ENCODE measurements at regions not wholly inside any gene's neighbourhood (a gene's known extent, or its start where the extent isn't known, plus 50 kb on each side); places are given as distances from the start of the nearest gene placed in this dataset.

DNA sequence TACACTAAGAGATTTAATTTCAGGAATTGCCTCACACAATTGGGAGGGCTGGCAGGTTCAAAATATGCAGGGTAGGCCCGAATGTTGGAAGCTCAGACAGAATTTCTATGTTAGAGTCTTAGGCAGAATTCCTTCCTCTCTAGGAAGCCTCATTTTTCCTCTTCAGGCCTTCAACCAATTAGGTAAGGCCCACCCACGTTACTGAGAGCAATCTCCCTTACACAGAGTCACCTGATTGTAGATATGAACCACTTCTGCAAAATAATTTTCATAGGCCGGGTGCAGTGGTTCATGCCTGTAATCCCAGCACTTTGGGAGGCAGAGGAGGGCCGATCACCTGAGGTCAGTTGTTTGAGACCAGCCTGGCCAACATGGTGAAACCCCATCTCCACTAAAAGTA lies 50.2 kb upstream of the HIVEP1 start:
- Histone ChIP-seq H3K27me3 (ENCODE audit: control insufficient read depth in 3 of 3, insufficient read depth in 3 of 3, low read length in 3 of 3) (no peaks in the 10 kb centered on the region), H3K27ac (ENCODE audit: low read depth, low read length) (no peak overlapping the region), H3K9ac (ENCODE audit: low read depth in 1 of 3, low read length in 3 of 3) (no peak overlapping the region), H3K4me1 (ENCODE audit: control insufficient read depth in 3 of 3, insufficient read depth in 3 of 3, low read length in 3 of 3) (no peaks in the 10 kb centered on the region), H3K4me3 (ENCODE audit: low read length in 3 of 3) (no peak overlapping the region), H3K9me3 (ENCODE audit: control insufficient read depth in 3 of 3, low read length in 3 of 3) (no peaks in the 10 kb centered on the region), H3K36me3 (ENCODE audit: control insufficient read depth in 3 of 3, insufficient read depth in 3 of 3, low read length in 3 of 3) (no peaks in the 10 kb centered on the region)

DNA sequence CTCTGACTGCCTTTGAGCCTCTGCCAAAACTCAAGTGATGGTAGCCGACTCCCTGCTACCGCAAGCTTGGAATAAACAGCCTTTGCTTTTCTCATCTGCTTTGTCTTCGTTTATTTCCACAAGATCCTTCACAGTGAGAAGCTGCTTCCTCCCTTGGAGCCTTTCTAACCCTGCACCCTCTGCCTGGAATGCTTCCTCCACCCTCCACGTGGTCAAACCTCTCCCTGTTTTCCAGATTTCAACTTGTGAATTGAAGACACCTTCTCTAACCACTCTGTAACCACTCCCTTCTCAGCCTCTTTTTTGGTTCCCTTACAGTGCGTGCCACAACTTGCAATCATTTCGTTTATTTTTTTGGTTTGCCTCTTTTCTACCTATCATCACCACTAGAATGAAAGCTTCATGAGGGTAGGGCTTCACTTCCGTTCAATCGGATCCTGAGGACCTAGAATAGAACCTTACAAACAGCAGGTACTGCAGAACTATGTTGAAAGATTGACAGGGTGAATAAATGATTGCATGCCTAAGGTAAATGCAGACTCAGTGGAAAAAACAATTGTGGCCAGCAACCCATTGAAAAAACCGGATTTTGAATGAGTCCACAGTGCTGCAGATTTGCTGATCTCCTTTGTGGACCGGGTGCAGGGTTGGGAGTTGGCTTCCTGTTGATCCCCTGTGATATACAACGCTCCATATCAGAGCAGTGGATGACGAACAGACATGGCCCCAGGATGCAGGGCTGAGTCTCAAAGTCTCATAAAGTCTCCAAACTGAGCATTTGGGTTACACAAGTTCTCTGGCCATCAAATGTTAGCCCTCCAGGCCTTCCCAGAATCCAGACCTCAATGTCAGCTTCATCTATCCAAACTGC lies 51.0 kb upstream of the HIVEP1 start:
- Histone ChIP-seq H3K36me3 (ENCODE audit: control insufficient read depth in 3 of 3, insufficient read depth in 3 of 3, low read length in 3 of 3) (no peaks in the 10 kb centered on the region), H3K9ac (ENCODE audit: low read depth in 1 of 3, low read length in 3 of 3) (no peak overlapping the region), H3K4me3 (ENCODE audit: low read length in 3 of 3) (no peak overlapping the region), H3K9me3 (ENCODE audit: control insufficient read depth in 3 of 3, low read length in 3 of 3) (no peaks in the 10 kb centered on the region), H3K4me1 (ENCODE audit: control insufficient read depth in 3 of 3, insufficient read depth in 3 of 3, low read length in 3 of 3) (no peaks in the 10 kb centered on the region), H3K27me3 (ENCODE audit: control insufficient read depth in 3 of 3, insufficient read depth in 3 of 3, low read length in 3 of 3) (no peaks in the 10 kb centered on the region), H3K27ac (ENCODE audit: low read depth, low read length) (no peak overlapping the region)

DNA sequence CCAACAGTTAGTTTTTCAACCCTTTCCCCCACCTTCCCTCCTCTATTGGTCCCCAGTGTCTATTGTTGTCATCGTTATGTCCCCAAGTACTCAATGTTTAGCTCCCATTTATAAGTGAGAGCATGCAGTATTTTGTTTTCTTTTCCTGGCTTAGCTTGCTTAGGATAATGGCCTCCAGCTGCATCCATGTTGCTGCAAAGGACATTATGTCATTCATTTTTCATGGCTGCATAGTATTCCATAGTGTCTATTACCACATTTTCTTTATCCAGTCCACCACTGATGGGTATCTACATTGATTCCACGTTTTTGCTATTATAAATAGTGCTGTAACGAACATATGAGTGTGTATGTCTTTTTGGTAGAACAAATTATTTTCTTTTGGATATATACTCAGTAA lies 55.3 kb upstream of the HIVEP1 start:
- H3K9me3 ChIP-seq (ENCODE audit: control insufficient read depth in 3 of 3, low read length in 3 of 3) = no peaks in the 10 kb centered on the region
- no peaks in the 10 kb centered on the region for H3K36me3 ChIP-seq (ENCODE audit: control insufficient read depth in 3 of 3, insufficient read depth in 3 of 3, low read length in 3 of 3)
- no peak overlapping the region for H3K4me3 ChIP-seq (ENCODE audit: low read length in 3 of 3)
- no peaks in the 10 kb centered on the region for H3K4me1 ChIP-seq (ENCODE audit: control insufficient read depth in 3 of 3, insufficient read depth in 3 of 3, low read length in 3 of 3)
- no peaks in the 10 kb centered on the region for H3K27me3 ChIP-seq (ENCODE audit: control insufficient read depth in 3 of 3, insufficient read depth in 3 of 3, low read length in 3 of 3)
- no peak overlapping the region for H3K27ac ChIP-seq (ENCODE audit: low read depth, low read length)
- H3K9ac ChIP-seq (ENCODE audit: low read depth in 1 of 3, low read length in 3 of 3) = no peak overlapping the region

DNA sequence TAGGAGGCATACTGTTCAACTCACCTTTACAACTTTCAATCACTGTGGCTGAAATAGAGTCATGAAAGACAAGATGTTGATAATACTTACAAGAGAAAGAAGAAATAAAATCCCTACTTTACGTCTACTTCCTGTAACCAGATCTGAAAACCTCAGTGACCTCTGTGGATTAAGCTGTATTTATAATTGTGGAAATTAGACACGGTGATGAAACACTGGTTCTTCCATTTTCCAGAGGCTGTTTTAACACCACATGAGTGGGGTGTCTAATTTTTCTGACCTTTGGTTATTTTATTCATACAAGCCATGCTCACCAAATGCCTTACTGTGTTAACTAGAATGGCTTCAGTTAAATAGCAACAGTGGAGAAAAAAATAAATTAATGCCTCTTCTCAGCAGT lies 58.5 kb upstream of the HIVEP1 start:
- Histone ChIP-seq H3K9ac (ENCODE audit: low read depth in 1 of 3, low read length in 3 of 3) (no peak overlapping the region), H3K4me1 (ENCODE audit: control insufficient read depth in 3 of 3, insufficient read depth in 3 of 3, low read length in 3 of 3) (no peaks in the 10 kb centered on the region), H3K36me3 (ENCODE audit: control insufficient read depth in 3 of 3, insufficient read depth in 3 of 3, low read length in 3 of 3) (no peaks in the 10 kb centered on the region), H3K4me3 (ENCODE audit: low read length in 3 of 3) (no peak overlapping the region), H3K9me3 (ENCODE audit: control insufficient read depth in 3 of 3, low read length in 3 of 3) (no peaks in the 10 kb centered on the region), H3K27ac (ENCODE audit: low read depth, low read length) (no peak overlapping the region), H3K27me3 (ENCODE audit: control insufficient read depth in 3 of 3, insufficient read depth in 3 of 3, low read length in 3 of 3) (no peaks in the 10 kb centered on the region)

DNA sequence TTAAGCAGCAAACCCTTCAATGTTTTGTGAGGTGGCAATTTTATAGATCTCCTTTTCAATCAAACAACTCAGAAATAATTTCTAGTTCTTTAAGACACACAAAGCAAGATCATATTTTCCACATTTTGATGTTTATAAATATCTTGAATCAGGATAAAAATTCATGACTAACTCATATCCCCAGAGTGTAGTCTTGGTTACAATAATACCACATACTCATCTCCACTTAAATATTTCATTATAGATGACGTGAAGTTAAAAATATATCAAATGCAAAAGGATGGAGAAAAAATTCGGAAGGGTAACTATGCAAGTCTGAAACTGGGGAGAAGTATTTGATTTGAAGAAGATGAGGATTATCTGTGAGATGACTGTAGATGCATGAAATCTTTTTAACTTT lies 59.8 kb upstream of the HIVEP1 start:
- Histone ChIP-seq H3K36me3 (ENCODE audit: control insufficient read depth in 3 of 3, insufficient read depth in 3 of 3, low read length in 3 of 3) (no peaks in the 10 kb centered on the region), H3K4me3 (ENCODE audit: low read length in 3 of 3) (no peak overlapping the region), H3K9me3 (ENCODE audit: control insufficient read depth in 3 of 3, low read length in 3 of 3) (no peaks in the 10 kb centered on the region), H3K4me1 (ENCODE audit: control insufficient read depth in 3 of 3, insufficient read depth in 3 of 3, low read length in 3 of 3) (no peaks in the 10 kb centered on the region), H3K27ac (ENCODE audit: low read depth, low read length) (no peak overlapping the region), H3K27me3 (ENCODE audit: control insufficient read depth in 3 of 3, insufficient read depth in 3 of 3, low read length in 3 of 3) (no peaks in the 10 kb centered on the region), H3K9ac (ENCODE audit: low read depth in 1 of 3, low read length in 3 of 3) (no peak overlapping the region)

DNA sequence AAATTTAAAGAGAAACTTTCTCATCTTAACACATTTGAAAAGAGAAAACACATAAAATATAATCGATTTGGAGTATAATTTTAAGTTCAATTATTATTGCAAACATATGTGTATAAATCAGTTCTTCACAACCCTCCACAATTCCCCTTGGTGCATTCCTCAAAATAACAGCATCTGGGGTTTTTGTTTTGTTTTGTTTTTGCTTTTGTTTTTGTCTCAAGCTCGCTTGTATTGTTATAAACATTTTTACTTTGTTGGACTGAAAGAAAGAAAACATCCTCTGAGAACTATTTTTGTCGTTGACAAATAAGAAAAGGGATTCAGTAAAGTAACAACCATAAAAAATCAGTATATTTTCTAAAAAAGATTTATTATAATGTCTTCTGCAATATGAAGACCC lies 60.2 kb upstream of the HIVEP1 start:
- no peaks in the 10 kb centered on the region for H3K4me1 ChIP-seq (ENCODE audit: control insufficient read depth in 3 of 3, insufficient read depth in 3 of 3, low read length in 3 of 3)
- H3K4me3 ChIP-seq (ENCODE audit: low read length in 3 of 3) = no peak overlapping the region
- H3K9me3 ChIP-seq (ENCODE audit: control insufficient read depth in 3 of 3, low read length in 3 of 3) = no peaks in the 10 kb centered on the region
- H3K27me3 ChIP-seq (ENCODE audit: control insufficient read depth in 3 of 3, insufficient read depth in 3 of 3, low read length in 3 of 3) = no peaks in the 10 kb centered on the region
- no peak overlapping the region for H3K27ac ChIP-seq (ENCODE audit: low read depth, low read length)
- no peak overlapping the region for H3K9ac ChIP-seq (ENCODE audit: low read depth in 1 of 3, low read length in 3 of 3)
- H3K36me3 ChIP-seq (ENCODE audit: control insufficient read depth in 3 of 3, insufficient read depth in 3 of 3, low read length in 3 of 3) = no peaks in the 10 kb centered on the region

DNA sequence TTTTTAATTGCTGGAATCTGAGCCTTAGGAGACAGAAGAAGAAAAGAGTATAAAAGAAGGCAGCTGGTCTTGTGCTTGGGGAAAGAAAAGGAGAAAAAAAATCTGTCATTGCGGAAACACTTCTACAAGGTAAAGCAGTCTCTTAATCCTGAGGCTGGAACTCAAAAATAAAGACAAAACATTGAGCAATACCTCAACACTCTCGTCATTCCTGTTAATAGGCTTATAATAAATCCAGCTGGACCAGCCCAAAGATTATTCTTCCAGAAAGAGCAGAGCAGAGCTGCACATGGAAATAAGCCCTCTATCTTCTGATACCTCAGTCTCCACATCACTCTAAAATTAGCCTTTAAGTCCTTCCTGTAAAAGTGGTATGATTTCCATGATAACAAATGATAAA lies 62.0 kb upstream of the HIVEP1 start:
- no peaks in the 10 kb centered on the region for H3K27me3 ChIP-seq (ENCODE audit: control insufficient read depth in 3 of 3, insufficient read depth in 3 of 3, low read length in 3 of 3)
- H3K27ac ChIP-seq (ENCODE audit: low read depth, low read length) = no peak overlapping the region
- no peaks in the 10 kb centered on the region for H3K4me1 ChIP-seq (ENCODE audit: control insufficient read depth in 3 of 3, insufficient read depth in 3 of 3, low read length in 3 of 3)
- H3K9ac ChIP-seq (ENCODE audit: low read depth in 1 of 3, low read length in 3 of 3) = no peak overlapping the region
- no peak overlapping the region for H3K4me3 ChIP-seq (ENCODE audit: low read length in 3 of 3)
- H3K9me3 ChIP-seq (ENCODE audit: control insufficient read depth in 3 of 3, low read length in 3 of 3) = no peaks in the 10 kb centered on the region
- no peaks in the 10 kb centered on the region for H3K36me3 ChIP-seq (ENCODE audit: control insufficient read depth in 3 of 3, insufficient read depth in 3 of 3, low read length in 3 of 3)

DNA sequence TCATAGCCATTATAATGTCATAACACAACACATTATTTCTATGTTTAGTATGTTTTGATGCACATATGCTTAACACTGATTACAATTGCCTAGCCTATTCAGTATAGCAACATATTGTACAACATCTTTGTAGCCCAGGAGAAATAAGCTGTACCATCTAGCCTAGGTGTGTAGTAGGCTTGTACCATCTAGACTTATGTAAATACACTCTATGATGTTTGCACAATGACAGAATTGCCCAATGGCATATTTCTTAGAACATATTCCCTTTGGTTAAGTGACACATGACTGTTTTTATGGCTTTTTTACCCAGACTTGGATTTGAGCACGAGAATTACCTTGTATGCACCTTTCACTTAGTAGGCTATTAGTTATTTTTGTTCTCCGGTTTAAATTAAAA lies 64.5 kb upstream of the HIVEP1 start:
- no peaks in the 10 kb centered on the region for H3K36me3 ChIP-seq (ENCODE audit: control insufficient read depth in 3 of 3, insufficient read depth in 3 of 3, low read length in 3 of 3)

DNA sequence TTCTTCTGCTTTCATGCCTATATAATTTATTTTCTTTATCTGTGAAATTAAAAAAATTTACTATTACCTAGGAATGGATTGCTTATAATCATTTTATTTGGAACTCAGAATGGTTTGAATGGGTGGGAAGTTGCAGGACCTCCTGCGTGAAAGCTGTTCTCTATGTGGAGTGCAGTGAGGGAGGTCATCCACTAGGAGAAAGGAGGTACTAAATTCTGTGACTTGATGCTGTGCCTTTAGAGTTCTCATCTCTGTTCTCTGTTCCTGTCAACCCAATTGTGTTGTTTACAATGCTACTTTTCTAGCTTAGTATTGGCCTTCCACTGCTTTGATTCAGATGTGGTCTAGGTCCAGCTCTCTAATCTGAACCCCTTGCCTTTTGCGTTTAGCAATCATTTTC lies 65.0 kb upstream of the HIVEP1 start:
- no peak overlapping the region for H3K4me3 ChIP-seq (ENCODE audit: low read length in 3 of 3)
- H3K36me3 ChIP-seq (ENCODE audit: control insufficient read depth in 3 of 3, insufficient read depth in 3 of 3, low read length in 3 of 3) = no peaks in the 10 kb centered on the region
- H3K27me3 ChIP-seq (ENCODE audit: control insufficient read depth in 3 of 3, insufficient read depth in 3 of 3, low read length in 3 of 3) = no peaks in the 10 kb centered on the region
- H3K4me1 ChIP-seq (ENCODE audit: control insufficient read depth in 3 of 3, insufficient read depth in 3 of 3, low read length in 3 of 3) = no peaks in the 10 kb centered on the region
- no peak overlapping the region for H3K27ac ChIP-seq (ENCODE audit: low read depth, low read length)
- no peaks in the 10 kb centered on the region for H3K9me3 ChIP-seq (ENCODE audit: control insufficient read depth in 3 of 3, low read length in 3 of 3)
- H3K9ac ChIP-seq (ENCODE audit: low read depth in 1 of 3, low read length in 3 of 3) = no peak overlapping the region

More for the DNA sequence above, 64.5 kb upstream of the HIVEP1 start:
- no peaks in the 10 kb centered on the region for H3K27me3 ChIP-seq (ENCODE audit: control insufficient read depth in 3 of 3, insufficient read depth in 3 of 3, low read length in 3 of 3)
- H3K4me1 ChIP-seq (ENCODE audit: control insufficient read depth in 3 of 3, insufficient read depth in 3 of 3, low read length in 3 of 3) = no peaks in the 10 kb centered on the region
- H3K27ac ChIP-seq (ENCODE audit: low read depth, low read length) = no peak overlapping the region
- no peak overlapping the region for H3K9ac ChIP-seq (ENCODE audit: low read depth in 1 of 3, low read length in 3 of 3)
- no peak overlapping the region for H3K4me3 ChIP-seq (ENCODE audit: low read length in 3 of 3)
- no peaks in the 10 kb centered on the region for H3K9me3 ChIP-seq (ENCODE audit: control insufficient read depth in 3 of 3, low read length in 3 of 3)

DNA sequence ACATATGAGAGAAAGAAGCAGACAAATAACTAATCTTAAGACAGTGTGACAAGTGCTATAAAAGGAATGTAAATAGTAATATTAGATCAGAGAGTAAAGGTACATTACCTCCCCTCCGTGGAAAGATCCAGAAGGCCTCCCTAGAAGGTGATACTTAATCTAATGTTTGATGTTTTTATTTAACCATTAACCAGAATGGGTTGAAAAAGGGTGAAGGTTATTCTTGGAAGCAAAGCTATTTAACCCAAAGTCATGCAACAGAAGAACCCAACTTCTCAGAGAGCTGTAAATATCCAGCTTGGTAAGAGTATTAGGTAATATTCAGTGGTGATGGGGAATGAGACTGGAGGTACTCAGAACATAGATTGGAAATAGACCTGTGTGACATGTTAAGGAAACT lies 68.0 kb upstream of the HIVEP1 start:
- H3K27ac ChIP-seq (ENCODE audit: low read depth, low read length) = no peak overlapping the region
- no peaks in the 10 kb centered on the region for H3K4me1 ChIP-seq (ENCODE audit: control insufficient read depth in 3 of 3, insufficient read depth in 3 of 3, low read length in 3 of 3)
- no peaks in the 10 kb centered on the region for H3K9me3 ChIP-seq (ENCODE audit: control insufficient read depth in 3 of 3, low read length in 3 of 3)
- no peaks in the 10 kb centered on the region for H3K27me3 ChIP-seq (ENCODE audit: control insufficient read depth in 3 of 3, insufficient read depth in 3 of 3, low read length in 3 of 3)
- H3K4me3 ChIP-seq (ENCODE audit: low read length in 3 of 3) = no peak overlapping the region
- no peak overlapping the region for H3K9ac ChIP-seq (ENCODE audit: low read depth in 1 of 3, low read length in 3 of 3)
- H3K36me3 ChIP-seq (ENCODE audit: control insufficient read depth in 3 of 3, insufficient read depth in 3 of 3, low read length in 3 of 3) = no peaks in the 10 kb centered on the region

Measured in skeletal muscle tissue (tissue), 3 donors.